ENCODE measurements at regions not wholly inside any gene's neighbourhood (a gene's known extent, or its start where the extent isn't known, plus 50 kb on each side); places are given as distances from the start of the nearest gene placed in this dataset.

- TF ChIP-seq CTCF (IDR thresholded peaks at IDR 0.05) (no peak), EP300 (IDR thresholded peaks at IDR 0.05) (no peak), POLR2A (IDR thresholded peaks at IDR 0.05) (no peak)
- H3K4me1 ChIP-seq: no peaks in the 10 kb centered on the region
- H3K27me3 ChIP-seq: no peaks in the 10 kb centered on the region
- no peak overlapping the region for H3K4me3 ChIP-seq
- no peaks in the 10 kb centered on the region for H3K36me3 ChIP-seq
- no peaks in the 10 kb centered on the region for H3K9me3 ChIP-seq
- H3K27ac ChIP-seq: no peak overlapping the region
- DNase-seq (ENCODE audit: low spot score in 2 of 2): no peak
- WGBS, 2 donors: 49% methylated on average over 2 of the region's 2 CpGs
These were observed 299.8 kb upstream of the GPR149 start for GRCh38 chr3:154729741-154730140.

GRCh38 chr3:154728285-154728684 is 298.3 kb upstream of the GPR149 start:
- Histone ChIP-seq H3K9me3 (no peaks in the 10 kb centered on the region), H3K36me3 (no peaks in the 10 kb centered on the region), H3K27ac (no peak overlapping the region), H3K4me3 (no peak overlapping the region), H3K27me3 (no peaks in the 10 kb centered on the region), H3K4me1 (no peaks in the 10 kb centered on the region)
- 86 to 97% methylated on average over 1 of the region's 1 CpG for WGBS, 2 donors
- no peak for DNase-seq (ENCODE audit: low spot score in 2 of 2)
- TF ChIP-seq EP300 (IDR thresholded peaks at IDR 0.05) (no peak), POLR2A (IDR thresholded peaks at IDR 0.05) (no peak), CTCF (IDR thresholded peaks at IDR 0.05) (no peak)

- Histone ChIP-seq H3K4me3 (no peak overlapping the region), H3K4me1 (no peaks in the 10 kb centered on the region), H3K27ac (no peak overlapping the region), H3K27me3 (no peaks in the 10 kb centered on the region), H3K36me3 (no peaks in the 10 kb centered on the region), H3K9me3 (no peaks in the 10 kb centered on the region)
- no peak for DNase-seq (ENCODE audit: low spot score in 2 of 2)
- WGBS, 2 donors: 73 to 79% methylated on average over 1 of the region's 1 CpG
- no peak for TF ChIP-seq POLR2A (IDR thresholded peaks at IDR 0.05)
- no peak for TF ChIP-seq CTCF (IDR thresholded peaks at IDR 0.05)
- TF ChIP-seq EP300 (IDR thresholded peaks at IDR 0.05): no peak
These were observed 290.9 kb upstream of the GPR149 start for GRCh38 chr3:154720921-154721320.

GRCh38 chr3:154718053-154718452 is 288.1 kb upstream of the GPR149 start:
- Histone ChIP-seq H3K9me3 (no peaks in the 10 kb centered on the region), H3K4me1 (no peaks in the 10 kb centered on the region), H3K27ac (no peak overlapping the region), H3K36me3 (no peaks in the 10 kb centered on the region), H3K4me3 (no peak overlapping the region), H3K27me3 (no peaks in the 10 kb centered on the region)
- 65 to 76% methylated on average over 1 of the region's 1 CpG for WGBS, 2 donors
- TF ChIP-seq EP300 (IDR thresholded peaks at IDR 0.05) (no peak), CTCF (IDR thresholded peaks at IDR 0.05) (no peak)
- DNase-seq (ENCODE audit: low spot score in 2 of 2): no peak

- WGBS, 2 donors: 69 to 70% methylated on average over 3 of the region's 3 CpGs
- Histone ChIP-seq H3K9me3 (no peaks in the 10 kb centered on the region), H3K36me3 (no peaks in the 10 kb centered on the region)
These were observed 286.2 kb upstream of the GPR149 start for GRCh38 chr3:154716170-154716569.

GRCh38 chr3:154708554-154708953 is 278.6 kb upstream of the GPR149 start:
- no peaks in the 10 kb centered on the region for H3K4me1 ChIP-seq
- H3K9me3 ChIP-seq: no peaks in the 10 kb centered on the region
- no peaks in the 10 kb centered on the region for H3K27me3 ChIP-seq
- H3K36me3 ChIP-seq: no peaks in the 10 kb centered on the region
- TF ChIP-seq CTCF (IDR thresholded peaks at IDR 0.05) (no peak), POLR2A (IDR thresholded peaks at IDR 0.05) (no peak), EP300 (IDR thresholded peaks at IDR 0.05) (no peak)
- 84 to 89% methylated on average over 1 of the region's 1 CpG for WGBS, 2 donors
- H3K4me3 ChIP-seq: no peak overlapping the region
- H3K27ac ChIP-seq: no peak overlapping the region
- no peak for DNase-seq (ENCODE audit: low spot score in 2 of 2)

More at GRCh38 chr3:154716170-154716569, 286.2 kb upstream of the GPR149 start:
- Histone ChIP-seq H3K4me3 (no peak overlapping the region), H3K27me3 (no peaks in the 10 kb centered on the region), H3K27ac (no peak overlapping the region), H3K4me1 (no peaks in the 10 kb centered on the region)
- DNase-seq (ENCODE audit: low spot score in 2 of 2): no peak
- TF ChIP-seq POLR2A (IDR thresholded peaks at IDR 0.05): no peak
